PFSK-1 (cell line): ENCODE measurements at regions not wholly inside any gene's neighbourhood (a gene's known extent, or its start where the extent isn't known, plus 50 kb on each side); places are given as distances from the start of the nearest gene placed in this dataset.

Experiments used
- FOXP2 ChIP-seq: optimal IDR thresholded peaks from 2 replicates; pipeline ENCODE3; 2011; ENCODE audit warnings: borderline replicate concordance, control low read depth, inconsistent platforms; ENCODE audit not compliant: insufficient read depth; ENCODE audit errors: extremely low read length, extremely low read depth
- POLR2AphosphoS5 ChIP-seq: IDR thresholded peaks from 2 replicates; pipeline ENCODE4 v1.6.1; 2012; ENCODE audit warnings: low read depth, mild to moderate bottlenecking, control low read depth, low read length, moderate library complexity
- SIN3A ChIP-seq: IDR thresholded peaks from 2 replicates; pipeline ENCODE4 v1.6.1; 2012; ENCODE audit warnings: mild to moderate bottlenecking, low read length, moderate library complexity, borderline replicate concordance; ENCODE audit not compliant: insufficient read depth
- TAF1 ChIP-seq: IDR thresholded peaks from 2 replicates; pipeline ENCODE4 v1.6.1; 2012; ENCODE audit warnings: low read length, control low read depth, borderline replicate concordance; ENCODE audit not compliant: insufficient read depth
- TF ChIP-seq, protein P1 (sequence below), 2 experiments: IDR thresholded peaks; 2 replicates each; pipeline versions ENCODE4 v1.6.1 to v1.8.0; 2011 to 2012; ENCODE audit warnings: low read depth in 2 of 2, low read length in 2 of 2, control low read depth in 1 of 2, inconsistent platforms in 1 of 2, mild to moderate bottlenecking in 1 of 2, moderate library complexity in 1 of 2; ENCODE audit not compliant: insufficient read depth in 1 of 2

DNA sequence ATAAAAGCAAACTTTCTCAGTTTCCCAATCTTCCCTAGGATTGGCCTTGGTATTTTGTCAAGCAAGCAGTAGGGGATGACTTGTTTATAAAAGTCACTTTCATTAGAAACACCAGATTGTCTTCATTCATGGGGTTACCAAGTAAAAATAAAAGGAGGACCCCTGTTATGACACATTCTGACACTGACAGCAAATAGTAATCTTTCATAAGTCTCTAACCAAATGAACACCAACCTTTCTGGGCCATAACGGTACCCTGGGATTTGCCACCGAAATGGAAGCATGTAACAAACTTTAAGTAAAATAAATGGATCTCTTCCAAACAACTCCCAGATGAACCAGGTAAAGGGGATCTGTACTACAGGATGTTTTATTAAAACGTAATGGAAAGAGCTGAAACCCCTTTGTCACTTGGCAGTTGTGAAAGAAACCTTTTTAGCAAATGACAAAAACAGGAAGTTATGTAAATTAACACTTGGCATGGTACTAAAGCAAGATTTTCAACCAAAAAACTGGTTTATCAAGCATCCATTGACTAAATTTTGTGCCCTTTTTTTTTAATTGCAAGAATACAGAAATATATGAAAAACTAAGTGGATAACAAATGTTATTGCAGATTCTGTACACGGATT, 335.6 kb downstream of the RBM26 start:
- TF ChIP-seq FOXP2, result no peak
- TF ChIP-seq, protein P1, sequence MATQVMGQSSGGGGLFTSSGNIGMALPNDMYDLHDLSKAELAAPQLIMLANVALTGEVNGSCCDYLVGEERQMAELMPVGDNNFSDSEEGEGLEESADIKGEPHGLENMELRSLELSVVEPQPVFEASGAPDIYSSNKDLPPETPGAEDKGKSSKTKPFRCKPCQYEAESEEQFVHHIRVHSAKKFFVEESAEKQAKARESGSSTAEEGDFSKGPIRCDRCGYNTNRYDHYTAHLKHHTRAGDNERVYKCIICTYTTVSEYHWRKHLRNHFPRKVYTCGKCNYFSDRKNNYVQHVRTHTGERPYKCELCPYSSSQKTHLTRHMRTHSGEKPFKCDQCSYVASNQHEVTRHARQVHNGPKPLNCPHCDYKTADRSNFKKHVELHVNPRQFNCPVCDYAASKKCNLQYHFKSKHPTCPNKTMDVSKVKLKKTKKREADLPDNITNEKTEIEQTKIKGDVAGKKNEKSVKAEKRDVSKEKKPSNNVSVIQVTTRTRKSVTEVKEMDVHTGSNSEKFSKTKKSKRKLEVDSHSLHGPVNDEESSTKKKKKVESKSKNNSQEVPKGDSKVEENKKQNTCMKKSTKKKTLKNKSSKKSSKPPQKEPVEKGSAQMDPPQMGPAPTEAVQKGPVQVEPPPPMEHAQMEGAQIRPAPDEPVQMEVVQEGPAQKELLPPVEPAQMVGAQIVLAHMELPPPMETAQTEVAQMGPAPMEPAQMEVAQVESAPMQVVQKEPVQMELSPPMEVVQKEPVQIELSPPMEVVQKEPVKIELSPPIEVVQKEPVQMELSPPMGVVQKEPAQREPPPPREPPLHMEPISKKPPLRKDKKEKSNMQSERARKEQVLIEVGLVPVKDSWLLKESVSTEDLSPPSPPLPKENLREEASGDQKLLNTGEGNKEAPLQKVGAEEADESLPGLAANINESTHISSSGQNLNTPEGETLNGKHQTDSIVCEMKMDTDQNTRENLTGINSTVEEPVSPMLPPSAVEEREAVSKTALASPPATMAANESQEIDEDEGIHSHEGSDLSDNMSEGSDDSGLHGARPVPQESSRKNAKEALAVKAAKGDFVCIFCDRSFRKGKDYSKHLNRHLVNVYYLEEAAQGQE (IDR thresholded peaks at IDR 0.05; ENCODE audit: insufficient read depth in 1 of 2, low read depth in 2 of 2, low read length in 2 of 2), result no peak
- TF ChIP-seq SIN3A, result no peak
- TF ChIP-seq TAF1, result no peak
- no peak for TF ChIP-seq POLR2AphosphoS5

DNA sequence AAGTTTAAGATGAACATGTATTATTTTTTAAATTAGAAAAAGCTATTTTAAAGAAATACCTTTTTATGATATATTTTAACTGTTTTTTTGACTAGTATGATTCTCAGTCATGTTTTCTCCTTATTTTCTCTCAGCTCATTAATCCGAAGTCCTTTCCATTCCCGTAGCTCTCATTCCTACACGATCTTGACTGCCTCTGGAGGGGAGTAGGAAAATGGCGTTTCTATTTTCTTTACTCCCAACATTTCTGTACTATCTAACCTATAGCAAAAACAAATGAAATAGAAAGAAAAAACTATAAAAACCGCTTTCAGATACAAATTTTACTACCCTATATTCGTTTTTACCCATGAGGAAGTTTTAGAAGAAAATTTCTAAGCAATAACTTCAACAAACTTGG, 343.8 kb downstream of the RBM26 start:
- TF ChIP-seq TAF1 (no peak), FOXP2 (no peak), POLR2AphosphoS5 (no peak), SIN3A (no peak)
- TF ChIP-seq, protein P1 (IDR thresholded peaks at IDR 0.05; ENCODE audit: insufficient read depth in 1 of 2, low read depth in 2 of 2, low read length in 2 of 2), result no peak

- TF ChIP-seq SIN3A (no peak), FOXP2 (no peak), POLR2AphosphoS5 (no peak), TAF1 (no peak)
- TF ChIP-seq, protein P1 (IDR thresholded peaks at IDR 0.05; ENCODE audit: insufficient read depth in 1 of 2, low read depth in 2 of 2, low read length in 2 of 2), result no peak
Observed at GRCh38 chr13:79060216-79060615, 345.8 kb downstream of the RBM26 start.

DNA sequence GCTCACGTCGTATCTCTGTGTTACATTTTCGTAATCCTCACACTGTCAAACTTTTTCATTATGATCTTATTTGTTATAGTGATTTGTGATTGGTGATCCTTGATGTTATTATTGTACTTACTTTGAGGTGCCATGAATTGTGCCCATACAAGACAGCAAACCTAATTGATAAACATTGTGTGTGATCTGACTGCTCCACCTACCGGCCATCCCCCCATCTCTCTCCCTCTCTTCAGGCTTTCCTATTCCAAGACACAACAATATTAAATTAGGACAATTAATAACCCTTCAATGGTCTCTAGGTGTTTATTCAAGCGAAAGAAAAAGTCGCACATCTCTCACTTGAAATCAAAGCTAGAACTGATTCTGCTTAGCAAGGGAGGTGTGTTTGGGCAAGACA, 349.3 kb downstream of the RBM26 start:
- TF ChIP-seq SIN3A (no peak), POLR2AphosphoS5 (no peak), FOXP2 (no peak), TAF1 (no peak)
- TF ChIP-seq, protein P1 (IDR thresholded peaks at IDR 0.05; ENCODE audit: insufficient read depth in 1 of 2, low read depth in 2 of 2, low read length in 2 of 2), result no peak

DNA sequence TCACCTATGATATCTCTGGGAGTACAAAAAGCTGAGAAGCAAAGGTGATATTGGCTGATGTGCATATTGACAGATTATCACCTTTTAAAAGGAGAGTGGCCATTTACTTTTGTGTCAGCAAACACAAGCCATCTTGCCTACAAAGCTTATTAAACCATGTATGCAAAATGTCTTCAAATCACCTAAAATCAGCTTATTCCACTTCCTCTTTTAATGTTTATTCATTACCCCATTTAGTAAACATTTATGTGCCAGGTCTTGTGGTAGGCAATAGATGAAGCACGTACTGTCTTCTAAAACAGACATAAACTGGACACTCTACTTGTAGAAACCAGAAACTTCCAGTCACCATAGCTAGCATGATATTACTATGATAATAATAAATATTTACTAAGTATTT, 354.6 kb downstream of the RBM26 start:
- TF ChIP-seq POLR2AphosphoS5 (no peak), FOXP2 (no peak), TAF1 (no peak), SIN3A (no peak)
- TF ChIP-seq, protein P1 (IDR thresholded peaks at IDR 0.05; ENCODE audit: insufficient read depth in 1 of 2, low read depth in 2 of 2, low read length in 2 of 2), result no peak
